ENCODE measurements at regions not wholly inside any gene's neighbourhood (a gene's known extent, or its start where the extent isn't known, plus 50 kb on each side); places are given as distances from the start of the nearest gene placed in this dataset.
"Not testable (repeated sequence)": the region's sequence is repeated elsewhere in the genome, so short reads cannot be mapped to it uniquely, and the experiment has no call there.

GRCh38 chr5:44538797-44539601 is 149.8 kb upstream of the FGF10 start:
- no peak for DNase-seq

GRCh38 chr5:44536650-44537260 is 147.5 kb upstream of the FGF10 start:
- peak; percentile 24 for DNase-seq

GRCh38 chr5:44535621-44536020 is 146.4 kb upstream of the FGF10 start:
- no peak for DNase-seq

GRCh38 chr5:44532981-44533380 is 143.8 kb upstream of the FGF10 start:
- no peak for DNase-seq

- not testable (repeated sequence) for DNase-seq
Observed at GRCh38 chr5:44531756-44532155, 142.5 kb upstream of the FGF10 start.

GRCh38 chr5:44530783-44531182 is 141.6 kb upstream of the FGF10 start:
- not testable (repeated sequence) for DNase-seq

- DNase-seq: no peak
Observed at GRCh38 chr5:44511596-44511995, 122.4 kb upstream of the FGF10 start.

- DNase-seq: no peak
Observed at GRCh38 chr5:44506561-44506960, 117.3 kb upstream of the FGF10 start.

GRCh38 chr5:44499381-44499780 is 110.2 kb upstream of the FGF10 start:
- DNase-seq: no peak

GRCh38 chr5:44497606-44498005 is 108.4 kb upstream of the FGF10 start:
- DNase-seq: no peak

GRCh38 chr5:44495280-44495679 is 106.1 kb upstream of the FGF10 start:
- DNase-seq: no peak

GRCh38 chr5:44489759-44490158 is 100.5 kb upstream of the FGF10 start:
- no peak for DNase-seq

GRCh38 chr5:44486591-44486990 is 97.4 kb upstream of the FGF10 start:
- DNase-seq: no peak

- no peak for DNase-seq
Observed at GRCh38 chr5:44454002-44454401, 64.8 kb upstream of the FGF10 start.

- DNase-seq: no peak
Observed at GRCh38 chr5:44446399-44446798, 57.2 kb upstream of the FGF10 start.

GRCh38 chr5:44443172-44443571 is 54.0 kb upstream of the FGF10 start:
- no peak for DNase-seq

GRCh38 chr5:44441460-44441859 is 52.2 kb upstream of the FGF10 start:
- DNase-seq: no peak

- no peak for DNase-seq
Observed at GRCh38 chr5:44440186-44440585, 51.0 kb upstream of the FGF10 start.
